Activated CD4-positive, alpha-beta memory T cell treated with anti-CD3 and anti-CD28 coated beads, Interleukin-2, amount 10 ng/mL, durations not matched to agents 7 days and 5 days (primary cell): ENCODE measurements at regions not wholly inside any gene's neighbourhood (a gene's known extent, or its start where the extent isn't known, plus 50 kb on each side); places are given as distances from the start of the nearest gene placed in this dataset.
"Not testable (repeated sequence)": the region's sequence is repeated elsewhere in the genome, so short reads cannot be mapped to it uniquely, and the experiment has no call there.

ENCODE experiments used
- CTCF ChIA-PET: fragments of 350-600 bp; sonication (Branson Sonifier 250); formaldehyde crosslinking; loops from one replicate; lab custom pipeline; 2021; ENCODE audit warnings: antibody characterized with exemption, inconsistent platforms; lab: Charles Lee
- POLR2A ChIA-PET: fragments of 350-600 bp; sonication (Branson Sonifier 250); formaldehyde crosslinking; loops from one replicate; lab custom pipeline; 2021; ENCODE audit warnings: antibody characterized with exemption; lab: Charles Lee
- DNase-seq: peaks from one replicate; pipeline ENCODE4 v3.0.0-alpha.2; 2020
- H3K27ac Mint-ChIP-seq: one replicate; pipeline ENCODE4 v1.8.0; 2021; ENCODE audit warnings: mild to moderate bottlenecking, mixed read lengths
- H3K27me3 Mint-ChIP-seq: one replicate; pipeline ENCODE4 v1.8.0; 2021; ENCODE audit warnings: mixed read lengths
- H3K36me3 Mint-ChIP-seq: one replicate; pipeline ENCODE4 v1.8.0; 2021; ENCODE audit warnings: low read depth, mixed read lengths
- H3K4me1 Mint-ChIP-seq: one replicate; pipeline ENCODE4 v1.8.0; 2021; ENCODE audit warnings: mixed read lengths
- H3K4me3 Mint-ChIP-seq: one replicate; pipeline ENCODE4 v1.8.0; 2021; ENCODE audit warnings: mild to moderate bottlenecking, mixed read lengths
- H3K9me3 Mint-ChIP-seq: one replicate; pipeline ENCODE4 v1.8.0; 2021; ENCODE audit warnings: mixed read lengths

DNA sequence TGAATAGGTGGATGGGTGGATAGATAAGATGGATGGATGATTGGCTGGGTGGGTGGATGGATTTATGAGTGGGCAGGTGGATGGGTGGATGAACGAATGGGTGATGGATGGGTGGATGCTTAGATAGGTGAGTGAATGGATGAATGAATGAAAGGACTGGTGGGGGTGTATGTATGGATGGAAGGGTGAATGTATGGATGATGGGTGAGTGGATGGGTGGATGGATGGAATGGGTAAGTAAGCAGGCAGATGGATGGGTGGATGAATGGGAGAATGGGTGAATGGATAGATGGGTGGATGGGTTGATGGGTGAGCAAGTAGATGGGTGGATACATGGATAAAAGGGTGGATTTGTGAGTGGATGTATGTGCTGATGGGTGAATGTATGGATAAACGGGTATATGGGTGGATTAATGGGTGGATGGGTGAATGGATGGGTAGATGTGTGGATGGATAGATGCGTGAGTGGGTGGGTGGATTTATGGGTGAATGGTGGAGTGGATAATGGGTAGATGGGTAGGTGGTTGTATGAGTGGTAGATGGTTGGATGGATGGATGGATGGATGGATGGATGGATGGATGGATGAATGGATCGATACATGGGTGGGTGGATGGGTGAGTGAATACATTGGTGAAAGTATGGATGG is 682.6 kb downstream of the HS3ST4 start:
- Mint-ChIP-seq H3K9me3 (no peaks in the 10 kb centered on the region), H3K4me3 (no peak overlapping the region), H3K36me3 (no peaks in the 10 kb centered on the region), H3K27ac (no peak overlapping the region), H3K27me3 (no peaks in the 10 kb centered on the region), H3K4me1 (no peaks in the 10 kb centered on the region)
- no peak for DNase-seq
- ChIA-PET POLR2A (no interaction called here), CTCF (no interaction called here)

- Mint-ChIP-seq H3K4me1 (no peaks in the 10 kb centered on the region), H3K36me3 (no peaks in the 10 kb centered on the region), H3K4me3 (no peak overlapping the region), H3K27ac (no peak overlapping the region), H3K27me3 (no peaks in the 10 kb centered on the region), H3K9me3 (no peaks in the 10 kb centered on the region)
- ChIA-PET POLR2A (no interaction called here), CTCF (no interaction called here)
- no peak for DNase-seq
Observed at GRCh38 chr16:26382586-26382985, 684.1 kb upstream of the C16orf82 start.

DNA sequence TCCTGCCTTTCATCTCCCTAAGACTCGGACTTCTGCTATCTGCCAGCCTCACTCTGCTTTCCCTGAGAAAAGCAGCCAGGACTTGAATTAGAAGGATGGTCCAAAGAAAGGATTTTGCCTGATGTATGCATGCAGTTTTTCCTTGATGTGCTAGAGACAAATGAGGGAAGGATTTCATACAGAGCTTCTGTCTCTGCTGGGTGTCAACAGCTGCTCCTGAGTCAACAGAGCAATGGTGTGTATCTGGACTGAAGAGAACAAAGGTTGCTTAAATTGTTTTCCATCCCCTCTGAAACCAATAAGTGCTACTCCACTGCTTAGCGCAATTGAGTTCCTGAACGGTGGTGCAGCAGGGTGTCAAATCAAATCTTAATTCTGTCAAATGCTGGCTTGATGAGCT is 680.6 kb upstream of the C16orf82 start:
- DNase-seq: no peak
- POLR2A ChIA-PET: no interaction called here
- H3K4me1 Mint-ChIP-seq: no peaks in the 10 kb centered on the region
- H3K4me3 Mint-ChIP-seq: no peak overlapping the region
- H3K27me3 Mint-ChIP-seq: no peaks in the 10 kb centered on the region
- H3K9me3 Mint-ChIP-seq: no peaks in the 10 kb centered on the region
- CTCF ChIA-PET: no interaction called here
- no peak overlapping the region for H3K27ac Mint-ChIP-seq
- H3K36me3 Mint-ChIP-seq: no peaks in the 10 kb centered on the region

DNA sequence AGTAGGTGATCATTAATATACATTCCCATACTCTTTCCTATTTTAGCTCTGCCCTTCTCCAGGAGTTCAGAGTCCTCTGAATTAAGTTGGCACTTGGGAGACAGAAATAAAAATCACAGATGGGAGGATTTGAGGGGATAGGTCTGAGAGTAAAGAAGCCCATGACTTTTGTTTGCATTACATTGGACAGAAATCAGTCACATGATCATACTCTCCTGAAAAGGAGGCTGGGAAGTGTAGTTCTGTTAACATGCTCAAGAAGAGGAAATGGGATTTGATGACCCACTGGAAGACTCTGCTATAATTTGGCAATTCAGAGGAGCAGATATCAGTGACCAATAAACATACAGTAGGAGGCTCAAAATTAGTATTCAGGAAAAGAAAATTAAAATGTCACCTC is 674.9 kb upstream of the C16orf82 start:
- Mint-ChIP-seq H3K9me3 (no peaks in the 10 kb centered on the region), H3K4me1 (no peaks in the 10 kb centered on the region), H3K27ac (no peak overlapping the region), H3K36me3 (no peaks in the 10 kb centered on the region), H3K4me3 (no peak overlapping the region), H3K27me3 (no peaks in the 10 kb centered on the region)
- no peak for DNase-seq
- POLR2A ChIA-PET: no interaction called here
- CTCF ChIA-PET: no interaction called here

DNA sequence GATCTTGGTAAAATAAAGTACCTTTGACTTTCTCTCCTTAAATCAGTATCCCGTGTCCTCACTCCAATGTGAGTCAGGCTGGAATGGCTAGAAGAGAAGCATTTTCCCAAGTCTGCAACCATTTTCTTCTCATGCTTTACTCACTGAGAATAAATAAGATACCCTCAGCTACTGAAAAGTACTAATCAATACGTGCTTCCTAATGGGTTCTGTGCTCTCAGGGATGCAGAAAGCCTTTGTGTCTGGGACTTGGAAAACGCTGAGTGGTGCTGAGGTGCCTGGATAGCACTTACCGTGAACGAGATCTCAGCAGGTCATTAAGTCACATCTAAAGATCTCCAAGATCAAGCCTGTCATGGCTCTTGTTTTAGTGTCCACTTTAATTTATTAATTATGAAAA is 672.3 kb upstream of the C16orf82 start:
- no peaks in the 10 kb centered on the region for H3K4me1 Mint-ChIP-seq
- POLR2A ChIA-PET: no interaction called here
- H3K36me3 Mint-ChIP-seq: no peaks in the 10 kb centered on the region
- H3K27ac Mint-ChIP-seq: no peak overlapping the region
- no peaks in the 10 kb centered on the region for H3K9me3 Mint-ChIP-seq
- H3K4me3 Mint-ChIP-seq: no peak overlapping the region
- DNase-seq: no peak
- CTCF ChIA-PET: no interaction called here
- H3K27me3 Mint-ChIP-seq: no peaks in the 10 kb centered on the region

DNA sequence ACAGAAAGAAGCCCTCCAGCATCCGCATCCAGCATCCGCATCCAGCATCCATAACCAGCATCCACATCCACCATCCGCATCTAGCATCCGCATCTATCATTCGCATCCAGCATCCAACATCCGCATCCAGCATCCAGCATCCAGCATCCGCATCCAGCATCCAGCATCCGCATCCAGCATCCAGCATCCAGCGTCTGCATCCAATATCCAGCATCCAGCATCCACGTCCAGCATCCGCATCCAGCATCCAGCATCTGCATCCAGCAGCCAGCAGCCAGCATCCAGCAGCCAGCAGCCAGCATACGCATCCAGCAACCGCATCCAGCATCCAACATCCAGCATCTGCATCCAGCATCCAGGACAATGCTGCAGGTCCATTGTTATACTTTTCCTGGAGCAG is 671.0 kb upstream of the C16orf82 start:
- H3K36me3 Mint-ChIP-seq: no peaks in the 10 kb centered on the region
- H3K9me3 Mint-ChIP-seq: no peaks in the 10 kb centered on the region
- H3K4me1 Mint-ChIP-seq: no peaks in the 10 kb centered on the region
- no peaks in the 10 kb centered on the region for H3K27me3 Mint-ChIP-seq
- POLR2A ChIA-PET: no interaction called here
- CTCF ChIA-PET: no interaction called here
- no peak overlapping the region for H3K4me3 Mint-ChIP-seq
- DNase-seq: no peak
- no peak overlapping the region for H3K27ac Mint-ChIP-seq

DNA sequence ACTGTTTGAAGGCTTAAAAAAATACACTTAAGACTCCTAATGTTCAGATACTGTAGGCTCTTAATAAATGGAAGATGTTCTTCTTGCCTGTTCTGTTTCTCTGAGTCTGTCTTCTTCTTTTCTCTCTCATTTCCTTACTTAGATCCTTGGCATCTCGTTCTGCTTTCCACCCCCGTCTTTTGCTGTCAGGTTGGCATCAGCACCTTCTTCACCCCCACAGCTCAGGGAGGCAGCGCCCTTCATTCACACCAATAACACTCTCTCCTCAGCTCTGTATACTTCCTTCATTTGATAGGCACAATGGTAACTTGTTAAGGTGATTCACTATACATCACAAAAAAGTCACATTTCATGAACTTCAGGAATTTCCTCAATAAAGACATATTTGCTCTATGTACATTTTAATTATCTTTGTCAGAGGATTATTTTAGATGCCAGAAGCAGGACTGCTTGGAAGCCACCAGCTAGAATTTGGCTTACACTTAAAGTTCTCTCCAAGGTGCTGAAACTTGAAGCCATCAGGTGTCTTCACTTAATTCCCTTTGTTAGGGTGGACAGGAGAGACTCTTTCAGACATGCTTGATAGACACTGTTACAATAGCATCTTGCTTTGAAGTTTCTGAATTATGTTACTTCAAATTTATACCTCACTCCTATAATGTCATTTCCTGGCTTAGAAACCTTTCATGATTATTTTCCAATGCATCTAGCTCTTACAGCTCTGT is 670.1 kb upstream of the C16orf82 start:
- CTCF ChIA-PET: no interaction called here
- DNase-seq: no peak
- Mint-ChIP-seq H3K4me3 (no peak overlapping the region), H3K36me3 (no peaks in the 10 kb centered on the region), H3K9me3 (no peaks in the 10 kb centered on the region), H3K4me1 (no peaks in the 10 kb centered on the region), H3K27me3 (no peaks in the 10 kb centered on the region), H3K27ac (no peak overlapping the region)
- POLR2A ChIA-PET: no interaction called here

GRCh38 chr16:26413780-26414179 is 652.9 kb upstream of the C16orf82 start:
- no peaks in the 10 kb centered on the region for H3K4me1 Mint-ChIP-seq
- POLR2A ChIA-PET: no interaction called here
- H3K27ac Mint-ChIP-seq: no peak overlapping the region
- no peaks in the 10 kb centered on the region for H3K9me3 Mint-ChIP-seq
- H3K4me3 Mint-ChIP-seq: no peak overlapping the region
- DNase-seq: no peak
- CTCF ChIA-PET: no interaction called here
- H3K36me3 Mint-ChIP-seq: no peaks in the 10 kb centered on the region
- no peaks in the 10 kb centered on the region for H3K27me3 Mint-ChIP-seq

GRCh38 chr16:26419458-26419857 is 647.3 kb upstream of the C16orf82 start:
- H3K4me1 Mint-ChIP-seq, CTCF ChIA-PET, H3K9me3 Mint-ChIP-seq, POLR2A ChIA-PET, DNase-seq, H3K27me3 Mint-ChIP-seq, H3K4me3 Mint-ChIP-seq, H3K27ac Mint-ChIP-seq, H3K36me3 Mint-ChIP-seq: not testable (repeated sequence)

DNA sequence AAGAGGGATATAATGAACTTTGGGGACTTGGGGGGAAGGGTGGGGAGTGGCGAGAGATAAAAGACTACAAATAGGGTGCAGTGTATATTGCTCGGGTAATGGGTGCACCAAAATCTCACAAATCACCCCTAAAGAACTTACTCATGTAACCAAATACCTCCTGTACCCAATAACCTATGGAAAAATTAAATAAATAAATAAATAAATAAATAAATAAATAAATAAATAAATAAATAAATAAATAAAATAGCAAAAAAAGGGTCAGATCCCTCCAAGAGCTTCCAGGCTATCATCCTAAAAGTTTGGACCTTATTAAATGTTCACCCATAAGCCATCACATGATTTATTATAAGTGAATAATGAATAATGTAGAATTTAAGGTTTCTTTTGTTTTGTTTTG is 636.1 kb upstream of the C16orf82 start:
- POLR2A ChIA-PET: no interaction called here
- no peaks in the 10 kb centered on the region for H3K4me1 Mint-ChIP-seq

DNA sequence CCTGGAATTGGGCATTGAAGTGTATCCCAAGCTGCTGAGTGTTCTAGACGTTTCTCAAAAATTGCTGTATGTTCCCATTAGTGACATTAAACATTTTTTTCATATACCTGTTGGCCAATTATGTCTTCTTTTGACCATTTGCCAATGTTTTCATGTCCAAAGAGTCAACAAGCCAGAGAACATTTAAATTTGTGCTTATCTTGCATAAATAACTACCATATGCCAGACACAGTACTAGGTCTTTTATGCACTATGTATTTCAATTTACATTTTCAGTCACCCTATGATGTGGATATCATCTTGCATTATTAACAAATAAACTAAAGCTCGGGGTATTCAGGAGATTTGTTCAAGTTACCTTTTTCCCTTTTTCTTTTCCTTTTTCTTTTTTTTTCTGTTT is 632.9 kb upstream of the C16orf82 start:
- H3K27ac Mint-ChIP-seq: no peak overlapping the region

More for the DNA sequence above, 636.1 kb upstream of the C16orf82 start:
- DNase-seq: no peak
- H3K27me3 Mint-ChIP-seq: no peaks in the 10 kb centered on the region
- peaks cover 5% of the 10 kb centered on the region for H3K9me3 Mint-ChIP-seq
- no peak overlapping the region for H3K27ac Mint-ChIP-seq
- H3K4me3 Mint-ChIP-seq: no peak overlapping the region
- no peaks in the 10 kb centered on the region for H3K36me3 Mint-ChIP-seq
- CTCF ChIA-PET: no interaction called here

GRCh38 chr16:26441178-26441577 is 625.5 kb upstream of the C16orf82 start:
- Mint-ChIP-seq H3K9me3 (peaks cover 2% of the 10 kb centered on the region), H3K27ac (no peak overlapping the region)

More for the DNA sequence above, 632.9 kb upstream of the C16orf82 start:
- Mint-ChIP-seq H3K4me1 (no peaks in the 10 kb centered on the region), H3K9me3 (peaks cover 7% of the 10 kb centered on the region), H3K36me3 (no peaks in the 10 kb centered on the region), H3K4me3 (no peak overlapping the region), H3K27me3 (no peaks in the 10 kb centered on the region)
- CTCF ChIA-PET: interaction anchor here (0.7 kb wide), 1 partner anchor 20 kb away, joined by 5 read pairs; no protein-coding TSS in a partner anchor
- POLR2A ChIA-PET: no interaction called here
- DNase-seq: no peak

DNA sequence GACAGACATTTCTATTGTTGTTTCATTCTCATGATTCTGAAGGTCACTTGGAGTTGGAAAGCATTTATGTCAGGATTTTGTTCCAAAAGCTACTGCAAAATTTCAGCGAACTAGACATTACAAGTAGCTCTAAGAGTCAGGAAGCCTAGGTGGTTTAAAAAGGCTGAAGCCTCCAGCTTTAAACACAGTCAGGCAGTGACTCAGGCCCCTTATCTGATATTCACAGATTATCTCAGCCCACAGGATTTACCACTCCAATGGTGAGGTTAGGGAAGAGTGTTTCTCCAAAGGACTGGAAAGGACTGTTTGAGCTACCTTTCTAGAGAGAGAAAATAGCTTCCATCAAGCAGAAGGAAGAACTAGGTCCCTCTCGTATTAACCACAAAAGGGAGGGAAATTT is 624.4 kb upstream of the C16orf82 start:
- H3K9me3 Mint-ChIP-seq: no peaks in the 10 kb centered on the region
- POLR2A ChIA-PET: no interaction called here
- H3K36me3 Mint-ChIP-seq: no peaks in the 10 kb centered on the region
- CTCF ChIA-PET: no interaction called here
- no peaks in the 10 kb centered on the region for H3K27me3 Mint-ChIP-seq
- H3K4me1 Mint-ChIP-seq: no peaks in the 10 kb centered on the region
- H3K27ac Mint-ChIP-seq: no peak overlapping the region
- no peak overlapping the region for H3K4me3 Mint-ChIP-seq
- no peak for DNase-seq

More at GRCh38 chr16:26441178-26441577, 625.5 kb upstream of the C16orf82 start:
- Mint-ChIP-seq H3K36me3 (no peaks in the 10 kb centered on the region), H3K4me1 (no peaks in the 10 kb centered on the region), H3K4me3 (no peak overlapping the region), H3K27me3 (no peaks in the 10 kb centered on the region)
- ChIA-PET POLR2A (no interaction called here), CTCF (no interaction called here)
- DNase-seq: no peak

GRCh38 chr16:26447570-26447969 is 619.2 kb upstream of the C16orf82 start:
- Mint-ChIP-seq H3K9me3 (no peaks in the 10 kb centered on the region), H3K4me3 (no peak overlapping the region), H3K27ac (no peak overlapping the region), H3K36me3 (no peaks in the 10 kb centered on the region), H3K27me3 (no peaks in the 10 kb centered on the region), H3K4me1 (no peaks in the 10 kb centered on the region)
- CTCF ChIA-PET: no interaction called here
- POLR2A ChIA-PET: no interaction called here
- DNase-seq: no peak
